LNCAP (cell line): ENCODE measurements at regions not wholly inside any gene's neighbourhood (a gene's known extent, or its start where the extent isn't known, plus 50 kb on each side); places are given as distances from the start of the nearest gene placed in this dataset.

Source experiments
- CTCF ChIP-seq: fragments of 450-650 bp; IDR thresholded peaks from 2 replicates; pipeline ENCODE4 v1.5.1; 2017; ENCODE audit warnings: mild to moderate bottlenecking

DNA sequence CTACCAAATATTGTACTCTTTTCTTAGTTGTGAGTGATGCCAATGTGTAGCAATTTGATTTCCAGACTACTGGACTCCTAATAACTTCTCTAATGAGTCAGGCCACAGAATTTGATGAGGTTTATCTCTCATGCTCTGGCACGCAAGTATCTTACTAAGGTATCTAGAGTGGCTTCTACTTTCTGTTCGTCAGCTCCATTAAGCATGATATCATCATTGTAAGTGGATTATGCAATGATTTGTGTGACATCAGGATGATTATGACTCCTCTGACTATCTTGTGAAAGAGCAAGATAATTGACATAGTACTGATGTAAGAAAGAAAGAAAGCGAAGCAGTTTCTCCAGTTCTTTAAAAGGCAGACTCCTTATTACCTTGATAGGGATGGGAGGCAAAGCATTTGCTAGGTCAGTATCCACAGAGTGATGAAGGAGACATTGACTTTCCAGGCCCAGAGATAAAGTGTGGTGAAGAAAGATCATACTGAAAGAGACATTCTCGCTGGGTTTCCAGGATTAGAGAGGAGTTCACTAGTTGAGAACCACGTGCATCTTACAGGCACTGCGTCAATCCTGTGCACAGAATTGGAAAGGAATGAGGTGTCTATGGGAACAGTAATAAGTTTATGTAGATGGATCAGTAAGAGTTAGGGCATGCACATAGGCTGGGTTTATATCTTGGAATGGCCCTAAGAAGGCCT, 161.9 kb upstream of the STK26 start:
- TF ChIP-seq CTCF: no peak

GRCh38 chrX:131862321-131862720, 160.8 kb upstream of the STK26 start:
- no peak for TF ChIP-seq CTCF

- no peak for TF ChIP-seq CTCF
Measured at GRCh38 chrX:131869182-131869581, 153.9 kb upstream of the STK26 start.

GRCh38 chrX:131874300-131874699, 148.8 kb upstream of the STK26 start:
- TF ChIP-seq CTCF: no peak

DNA sequence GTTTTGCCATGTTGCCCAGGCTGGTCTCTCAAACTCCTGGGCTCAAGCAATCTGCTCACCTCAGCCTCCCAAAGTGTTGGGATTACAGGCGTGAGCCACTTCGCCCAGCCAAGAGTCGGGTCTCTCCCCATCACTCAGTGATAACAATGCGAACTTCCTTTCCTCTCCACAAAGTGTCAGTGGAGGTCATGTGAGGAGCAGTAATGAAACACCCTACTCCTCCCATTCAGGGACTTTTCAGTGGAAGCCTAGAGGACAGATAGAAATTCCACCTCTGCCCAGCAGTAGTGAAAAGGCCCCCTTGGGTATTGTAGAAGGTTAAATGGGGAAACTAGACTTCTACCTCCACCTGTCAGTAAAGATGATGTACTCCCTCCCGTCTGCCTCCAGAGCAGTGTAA, 141.9 kb upstream of the STK26 start:
- no peak for TF ChIP-seq CTCF

- TF ChIP-seq CTCF: no peak
Measured at GRCh38 chrX:131894995-131895394, 128.1 kb upstream of the STK26 start.

DNA sequence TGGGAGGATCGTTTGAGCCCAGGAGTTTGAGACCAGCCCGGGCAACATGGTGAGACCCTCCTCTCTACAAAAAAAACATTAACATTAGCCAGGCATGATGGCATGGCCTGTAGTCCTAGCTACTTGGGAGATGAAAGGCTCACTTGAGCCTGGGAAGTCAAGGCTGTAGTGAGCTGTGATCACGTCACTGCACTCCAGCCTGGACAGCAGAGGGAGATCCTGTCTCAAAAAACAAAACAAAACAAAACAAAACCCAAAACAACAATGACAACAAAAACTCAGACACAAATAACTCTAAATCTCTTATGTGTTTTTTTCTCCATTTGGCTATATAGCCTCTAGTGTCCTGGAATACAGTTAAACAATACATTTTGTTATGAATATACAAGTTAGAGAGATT, 127.3 kb upstream of the STK26 start:
- TF ChIP-seq CTCF: no peak

- no peak for TF ChIP-seq CTCF
Measured at GRCh38 chrX:131901546-131901945, 121.6 kb upstream of the STK26 start.
